ENCODE measurements at regions not wholly inside any gene's neighbourhood (a gene's known extent, or its start where the extent isn't known, plus 50 kb on each side); places are given as distances from the start of the nearest gene placed in this dataset.

GRCh38 chr20:10954137-10954840, 280.5 kb upstream of the JAG1 start:
- no TSS peak for BruUV-seq (replicated peaks)
- H3K4me2 ChIP-seq (ENCODE audit: low read length): no peak overlapping the region
- RAD21 ChIA-PET (ENCODE audit: low non-redundant PET in 1 of 2, low total read pairs in 2 of 2, uncharacterized antibody in 2 of 2, unreplicated experiment in 2 of 2): no interaction called here
- CTCF ChIA-PET: no interaction called here
- H3K4me3 ChIP-seq (replicated peaks in 1 of 2; ENCODE audit: low read depth in 1 of 2, low read length in 2 of 2): no peak overlapping the region
- DNase-seq (ENCODE audit: low read depth, low spot score) (no peak), ATAC-seq (no peak)
- H4K20me1 ChIP-seq (ENCODE audit: insufficient read depth): no peaks in the 10 kb centered on the region
- H2AFZ ChIP-seq (ENCODE audit: low read depth, low read length, poor library complexity, severe bottlenecking): no peak overlapping the region
- H3K27me3 ChIP-seq (ENCODE audit: insufficient read depth, low read length): no peaks in the 10 kb centered on the region
- POLR2A ChIA-PET: no interaction called here
- TF ChIP-seq SIN3A (IDR thresholded peaks at IDR 0.05; ENCODE audit: low read depth) (no peak), MAX (IDR thresholded peaks at IDR 0.05) (no peak), ZBTB33 (IDR thresholded peaks at IDR 0.05; ENCODE audit: extremely low read depth, insufficient replicate concordance, low read length) (no peak), ELF1 (IDR thresholded peaks at IDR 0.05; ENCODE audit: borderline replicate concordance, low read depth) (no peak), SRF (IDR thresholded peaks at IDR 0.05; ENCODE audit: low read depth) (no peak), EZH2phosphoT487 (IDR thresholded peaks at IDR 0.05; ENCODE audit: borderline replicate concordance) (no peak), CBX3 (IDR thresholded peaks at IDR 0.05; ENCODE audit: low read depth) (no peak), JUND (IDR thresholded peaks at IDR 0.05) (no peak), POLR2AphosphoS5 (IDR thresholded peaks at IDR 0.05; ENCODE audit: low read depth, low read length) (no peak), YY1 (IDR thresholded peaks at IDR 0.05; ENCODE audit: extremely low read depth, insufficient replicate concordance, low read depth, low read length) (no peak), POLR2A (IDR thresholded peaks at IDR 0.05; ENCODE audit: borderline replicate concordance, extremely low read depth, insufficient read depth, insufficient read length) (no peak), FOSL1 (IDR thresholded peaks at IDR 0.05; ENCODE audit: low read depth) (no peak), CEBPB (IDR thresholded peaks at IDR 0.05; ENCODE audit: low read depth) (no peak), ATF3 (IDR thresholded peaks at IDR 0.05) (no peak)
- no peaks in the 10 kb centered on the region for H3K36me3 ChIP-seq (ENCODE audit: control insufficient read depth in 1 of 2, insufficient read depth in 2 of 2, low read length in 2 of 2)
- no peaks in the 10 kb centered on the region for H3K79me2 ChIP-seq (ENCODE audit: insufficient read depth, low read length)
- H3K9ac ChIP-seq (ENCODE audit: low read length): no peak overlapping the region
- H3K9me2 ChIP-seq (ENCODE audit: insufficient read depth): no peaks in the 10 kb centered on the region
- intact Hi-C loops (cut with micrococcal nuclease): no loop called here
- H3K9me3 ChIP-seq (ENCODE audit: control insufficient read depth in 1 of 2, insufficient read depth in 1 of 2, low read depth in 1 of 2, low read length in 2 of 2): no peaks in the 10 kb centered on the region
- H3K27ac ChIP-seq (ENCODE audit: low read depth, low read length): no peak overlapping the region
- H3K4me1 ChIP-seq (ENCODE audit: control insufficient read depth in 1 of 2, insufficient read depth in 2 of 2, low read length in 2 of 2): peaks cover 0 to 4% of the 10 kb centered on the region in 2 experiments; a peak in 1 of 4 replicates
